ENCODE measurements at regions not wholly inside any gene's neighbourhood (a gene's known extent, or its start where the extent isn't known, plus 50 kb on each side); places are given as distances from the start of the nearest gene placed in this dataset.

- in situ Hi-C loops (cut with MboI) = no loop called here
- no peak overlapping the region for H3K4me2 ChIP-seq (ENCODE audit: unreplicated experiment)
- H3K9me2 ChIP-seq (ENCODE audit: insufficient read depth) = no peaks in the 10 kb centered on the region
These were observed 132.9 kb upstream of the ZBED5 start for GRCh38 chr11:10990637-10991193.

DNA sequence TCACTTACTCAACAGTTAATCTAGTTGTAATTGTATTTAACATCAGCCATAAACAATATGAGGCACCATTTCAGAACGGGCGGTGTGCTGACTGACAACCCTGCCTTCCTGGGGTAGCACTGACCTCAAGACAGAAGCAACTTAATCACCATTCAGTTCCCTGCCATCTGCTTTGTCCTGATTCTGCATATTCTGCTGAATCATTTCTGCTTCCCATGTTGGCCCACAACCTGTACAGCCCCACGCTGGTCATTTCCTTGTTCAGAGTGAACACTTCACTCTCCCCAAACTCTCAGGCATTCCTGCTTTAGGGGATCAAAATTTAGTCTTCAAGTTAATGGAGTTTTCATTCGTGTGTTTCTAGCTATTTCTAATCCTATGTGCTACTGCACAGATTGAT, 132.3 kb upstream of the ZBED5 start:
- Histone ChIP-seq H3K27ac (peak overlapping the region; percentile 32), H3K36me3 (ENCODE audit: low read depth) (no peaks in the 10 kb centered on the region), H3K4me2 (ENCODE audit: unreplicated experiment) (no peak overlapping the region), H3F3A (ENCODE audit: insufficient read depth) (0 out of 2 replicates have a peak, but pooled peaks cover 5% of the 10 kb centered on the region), H3K4me1 (ENCODE audit: insufficient read depth) (peaks cover 15% of the 10 kb centered on the region), H3K9me2 (ENCODE audit: insufficient read depth) (no peaks in the 10 kb centered on the region), H3K4me3 (no peak overlapping the region), H3K27me3 (replicated peaks; ENCODE audit: insufficient read depth) (peaks cover 4% of the 10 kb centered on the region; the same call in 1 of the 2 replicates), H3K79me2 (ENCODE audit: insufficient read depth) (no peaks in the 10 kb centered on the region), H4K20me1 (ENCODE audit: insufficient read depth) (no peaks in the 10 kb centered on the region), H3K9me3 (ENCODE audit: low read depth) (no peaks in the 10 kb centered on the region), H2AFZ (0 out of 2 replicates have a peak overlapping the region, but pooled peaks have one; percentile 5), H3K9ac (no peak overlapping the region)
- in situ Hi-C loops (cut with MboI) = no loop called here
- peak; percentile 23 for DNase-seq
- WGBS, 2 experiments (ENCODE audit: low coverage in 1 of 2, low lambda C conversion rate in 2 of 2, missing lambda C conversion rate in 2 of 2) = 64% methylated on average over 4 of the region's 4 CpGs
- no peak for TF ChIP-seq EZH2phosphoT487 (IDR thresholded peaks at IDR 0.05; ENCODE audit: insufficient read depth, low read depth)
- TF ChIP-seq EZH2 (IDR thresholded peaks at IDR 0.05; ENCODE audit: insufficient read depth, poor library complexity, severe bottlenecking) = no peak

More at GRCh38 chr11:10990637-10991193, 132.9 kb upstream of the ZBED5 start:
- H3K36me3 ChIP-seq (ENCODE audit: low read depth) = no peaks in the 10 kb centered on the region
- H3F3A ChIP-seq (ENCODE audit: insufficient read depth) = 0 out of 2 replicates have a peak, but pooled peaks cover 5% of the 10 kb centered on the region
- no peaks in the 10 kb centered on the region for H3K79me2 ChIP-seq (ENCODE audit: insufficient read depth)
- peaks cover 15% of the 10 kb centered on the region for H3K4me1 ChIP-seq (ENCODE audit: insufficient read depth)
- no peak overlapping the region for H3K4me3 ChIP-seq
- H3K9ac ChIP-seq = no peak overlapping the region
- no peak for TF ChIP-seq EZH2 (IDR thresholded peaks at IDR 0.05; ENCODE audit: insufficient read depth, poor library complexity, severe bottlenecking)
- TF ChIP-seq EZH2phosphoT487 (IDR thresholded peaks at IDR 0.05; ENCODE audit: insufficient read depth, low read depth) = no peak
- WGBS, 2 experiments (ENCODE audit: low coverage in 1 of 2, low lambda C conversion rate in 2 of 2, missing lambda C conversion rate in 2 of 2) = 2 to 5% methylated on average over 3 of the region's 3 CpGs
- peaks cover 7% of the 10 kb centered on the region for H3K27me3 ChIP-seq (replicated peaks; ENCODE audit: insufficient read depth)
- no peaks in the 10 kb centered on the region for H3K9me3 ChIP-seq (ENCODE audit: low read depth)
- H4K20me1 ChIP-seq (ENCODE audit: insufficient read depth) = no peaks in the 10 kb centered on the region
- 0 out of 2 replicates have a peak overlapping the region, but pooled peaks have one; percentile 5 for H2AFZ ChIP-seq
- DNase-seq = peak; percentile 70
- H3K27ac ChIP-seq = peak overlapping the region; percentile 37

- H3K27ac ChIP-seq = no peak overlapping the region
- no peak overlapping the region for H3K9ac ChIP-seq
- H2AFZ ChIP-seq = no peak overlapping the region
- H3K4me3 ChIP-seq = no peak overlapping the region
- H3K9me3 ChIP-seq (ENCODE audit: low read depth) = no peaks in the 10 kb centered on the region
- peaks cover 4% of the 10 kb centered on the region; the same call in 1 of the 2 replicates for H3K27me3 ChIP-seq (replicated peaks; ENCODE audit: insufficient read depth)
- 60 to 83% methylated on average over 2 of the region's 2 CpGs for WGBS, 2 experiments (ENCODE audit: low coverage in 1 of 2, low lambda C conversion rate in 2 of 2, missing lambda C conversion rate in 2 of 2)
- peaks cover 11% of the 10 kb centered on the region for H3K4me1 ChIP-seq (ENCODE audit: insufficient read depth)
- in situ Hi-C loops (cut with MboI) = no loop called here
- 0 out of 2 replicates have a peak, but pooled peaks cover 5% of the 10 kb centered on the region for H3F3A ChIP-seq (ENCODE audit: insufficient read depth)
- no peaks in the 10 kb centered on the region for H3K36me3 ChIP-seq (ENCODE audit: low read depth)
- no peak for TF ChIP-seq EZH2 (IDR thresholded peaks at IDR 0.05; ENCODE audit: insufficient read depth, poor library complexity, severe bottlenecking)
- TF ChIP-seq EZH2phosphoT487 (IDR thresholded peaks at IDR 0.05; ENCODE audit: insufficient read depth, low read depth) = no peak
- H3K9me2 ChIP-seq (ENCODE audit: insufficient read depth) = no peaks in the 10 kb centered on the region
- H4K20me1 ChIP-seq (ENCODE audit: insufficient read depth) = no peaks in the 10 kb centered on the region
- DNase-seq = no peak
- H3K4me2 ChIP-seq (ENCODE audit: unreplicated experiment) = no peak overlapping the region
- no peaks in the 10 kb centered on the region for H3K79me2 ChIP-seq (ENCODE audit: insufficient read depth)
These were observed 128.2 kb upstream of the ZBED5 start for GRCh38 chr11:10986006-10986405.

GRCh38 chr11:10984742-10985141, 126.9 kb upstream of the ZBED5 start:
- no peaks in the 10 kb centered on the region for H4K20me1 ChIP-seq (ENCODE audit: insufficient read depth)
- no peak overlapping the region for H3K9ac ChIP-seq
- H3K36me3 ChIP-seq (ENCODE audit: low read depth) = no peaks in the 10 kb centered on the region
- no peak for DNase-seq
- no peaks in the 10 kb centered on the region for H3K9me2 ChIP-seq (ENCODE audit: insufficient read depth)
- no peak overlapping the region for H3K4me2 ChIP-seq (ENCODE audit: unreplicated experiment)
- no peaks in the 10 kb centered on the region for H3K79me2 ChIP-seq (ENCODE audit: insufficient read depth)
- in situ Hi-C loops (cut with MboI) = no loop called here
- H3K9me3 ChIP-seq (ENCODE audit: low read depth) = no peaks in the 10 kb centered on the region
- H2AFZ ChIP-seq = no peak overlapping the region
- H3K27ac ChIP-seq = no peak overlapping the region
- H3F3A ChIP-seq (ENCODE audit: insufficient read depth) = no peaks in the 10 kb centered on the region
- H3K4me1 ChIP-seq (ENCODE audit: insufficient read depth) = no peaks in the 10 kb centered on the region
- WGBS, 2 experiments (ENCODE audit: low coverage in 1 of 2, low lambda C conversion rate in 2 of 2, missing lambda C conversion rate in 2 of 2) = 52 to 64% methylated on average over 5 of the region's 5 CpGs
- no peak for TF ChIP-seq EZH2phosphoT487 (IDR thresholded peaks at IDR 0.05; ENCODE audit: insufficient read depth, low read depth)
- no peak for TF ChIP-seq EZH2 (IDR thresholded peaks at IDR 0.05; ENCODE audit: insufficient read depth, poor library complexity, severe bottlenecking)
- no peak overlapping the region for H3K4me3 ChIP-seq
- H3K27me3 ChIP-seq (replicated peaks; ENCODE audit: insufficient read depth) = peaks cover 6% of the 10 kb centered on the region; the same call in 1 of the 2 replicates

Measured in GM23248 (cell line).